ENCODE measurements at regions not wholly inside any gene's neighbourhood (a gene's known extent, or its start where the extent isn't known, plus 50 kb on each side); places are given as distances from the start of the nearest gene placed in this dataset.

GRCh38 chr9:103999375-104000062, 94.6 kb upstream of the SMC2 start:
- no peak overlapping the region for H3K9ac ChIP-seq (replicated peaks; ENCODE audit: extremely low read depth, insufficient read depth, low read length)
- TF ChIP-seq, protein P1, sequence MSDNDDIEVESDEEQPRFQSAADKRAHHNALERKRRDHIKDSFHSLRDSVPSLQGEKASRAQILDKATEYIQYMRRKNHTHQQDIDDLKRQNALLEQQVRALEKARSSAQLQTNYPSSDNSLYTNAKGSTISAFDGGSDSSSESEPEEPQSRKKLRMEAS (IDR thresholded peaks at IDR 0.05; ENCODE audit: insufficient read depth, insufficient read length): no peak
- TF ChIP-seq JUN (IDR thresholded peaks at IDR 0.05; ENCODE audit: borderline replicate concordance, insufficient read depth, insufficient read length, low read depth): no peak
- no peak for TF ChIP-seq FOS (IDR thresholded peaks at IDR 0.05; ENCODE audit: borderline replicate concordance, insufficient read depth, low read length)
- no peak for TF ChIP-seq POLR2AphosphoS5 (IDR thresholded peaks at IDR 0.05; ENCODE audit: insufficient read depth, low read depth, low read length)
- no peak for TF ChIP-seq POLR2A (IDR thresholded peaks at IDR 0.05; ENCODE audit: low read depth, low read length)
- TF ChIP-seq GATA2 (IDR thresholded peaks at IDR 0.05; ENCODE audit: insufficient read depth, insufficient read length, low read depth, low read length): no peak
- TF ChIP-seq MYC (IDR thresholded peaks at IDR 0.05; ENCODE audit: low read depth, low read length): no peak
- TF ChIP-seq, protein P2, sequence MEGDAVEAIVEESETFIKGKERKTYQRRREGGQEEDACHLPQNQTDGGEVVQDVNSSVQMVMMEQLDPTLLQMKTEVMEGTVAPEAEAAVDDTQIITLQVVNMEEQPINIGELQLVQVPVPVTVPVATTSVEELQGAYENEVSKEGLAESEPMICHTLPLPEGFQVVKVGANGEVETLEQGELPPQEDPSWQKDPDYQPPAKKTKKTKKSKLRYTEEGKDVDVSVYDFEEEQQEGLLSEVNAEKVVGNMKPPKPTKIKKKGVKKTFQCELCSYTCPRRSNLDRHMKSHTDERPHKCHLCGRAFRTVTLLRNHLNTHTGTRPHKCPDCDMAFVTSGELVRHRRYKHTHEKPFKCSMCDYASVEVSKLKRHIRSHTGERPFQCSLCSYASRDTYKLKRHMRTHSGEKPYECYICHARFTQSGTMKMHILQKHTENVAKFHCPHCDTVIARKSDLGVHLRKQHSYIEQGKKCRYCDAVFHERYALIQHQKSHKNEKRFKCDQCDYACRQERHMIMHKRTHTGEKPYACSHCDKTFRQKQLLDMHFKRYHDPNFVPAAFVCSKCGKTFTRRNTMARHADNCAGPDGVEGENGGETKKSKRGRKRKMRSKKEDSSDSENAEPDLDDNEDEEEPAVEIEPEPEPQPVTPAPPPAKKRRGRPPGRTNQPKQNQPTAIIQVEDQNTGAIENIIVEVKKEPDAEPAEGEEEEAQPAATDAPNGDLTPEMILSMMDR (IDR thresholded peaks at IDR 0.05; ENCODE audit: extremely low read depth in 1 of 2, insufficient read depth in 1 of 2, low read depth in 1 of 2, low read length in 2 of 2): no peak
- TF ChIP-seq EZH2 (IDR thresholded peaks at IDR 0.05; ENCODE audit: borderline replicate concordance, low read depth, low read length, severe bottlenecking): no peak
- BruUV-seq (replicated peaks): no TSS peak
- no peak for DNase-seq (ENCODE audit: low read depth, low spot score)
- H3K27me3 ChIP-seq (ENCODE audit: control insufficient read depth in 2 of 2, insufficient read depth in 2 of 2, low read length in 2 of 2): no peaks in the 10 kb centered on the region
- H4K20me1 ChIP-seq (replicated peaks; ENCODE audit: control insufficient read depth, extremely low read depth, insufficient read depth, low read length): no peaks in the 10 kb centered on the region
- intact Hi-C loops (cut with micrococcal nuclease) (no loop called here), dilution Hi-C loops (cut with MboI; ENCODE audit: extremely low pct_ligation_motif_present, low sequenced_read_pairs) (no loop called here)
- no peak overlapping the region for H3K4me3 ChIP-seq (replicated peaks in 1 of 3; ENCODE audit: insufficient read depth in 1 of 3, low read depth in 1 of 3, low read length in 3 of 3)
- no peak overlapping the region for H2AFZ ChIP-seq (ENCODE audit: low read depth, low read length)
- POLR2A ChIA-PET: no interaction called here
- CTCF ChIA-PET: no interaction called here
- no peaks in the 10 kb centered on the region for H3K9me1 ChIP-seq (replicated peaks; ENCODE audit: control insufficient read depth, extremely low read depth, insufficient read depth, low read length)
- H3K9me3 ChIP-seq (replicated peaks; ENCODE audit: control insufficient read depth, insufficient read depth, low read length): no peaks in the 10 kb centered on the region
- H3K4me2 ChIP-seq (ENCODE audit: insufficient read depth, low read length): no peak overlapping the region
- H3K27ac ChIP-seq (ENCODE audit: insufficient read depth, low read depth, low read length): no peak overlapping the region
- H3K4me1 ChIP-seq (ENCODE audit: control insufficient read depth, extremely low read depth, insufficient read depth, low read length): no peaks in the 10 kb centered on the region
- no peaks in the 10 kb centered on the region for H3K79me2 ChIP-seq (ENCODE audit: control insufficient read depth, insufficient read depth, low read length)
- H3K36me3 ChIP-seq (ENCODE audit: control insufficient read depth in 2 of 2, extremely low read depth in 1 of 2, insufficient read depth in 2 of 2, low read length in 2 of 2): no peaks in the 10 kb centered on the region
- no peak for FAIRE-seq
